ENCODE measurements at regions not wholly inside any gene's neighbourhood (a gene's known extent, or its start where the extent isn't known, plus 50 kb on each side); places are given as distances from the start of the nearest gene placed in this dataset.

- Histone ChIP-seq H3K27me3 (replicated peaks in 1 of 4; ENCODE audit: control insufficient read depth in 3 of 4, extremely low read depth in 1 of 4, insufficient read depth in 3 of 4, low read length in 3 of 4) (no peaks in the 10 kb centered on the region), H4K5ac (ENCODE audit: insufficient read length, low read depth, low read length) (no peak overlapping the region), H3K23me2 (ENCODE audit: low read depth, low read length) (no peaks in the 10 kb centered on the region), H3K9ac (replicated peaks in 1 of 4; ENCODE audit: extremely low read depth in 1 of 4, low read depth in 3 of 4, low read length in 3 of 4) (no peak overlapping the region), H3K9me3 (ENCODE audit: insufficient read depth in 2 of 2, low read depth in 1 of 2, low read length in 1 of 2) (no peaks in the 10 kb centered on the region), H4K20me1 (replicated peaks in 1 of 2; ENCODE audit: control insufficient read depth in 1 of 2, insufficient read depth in 2 of 2, low read length in 2 of 2) (no peaks in the 10 kb centered on the region), H3K27ac (ENCODE audit: low read depth, low read length) (no peak overlapping the region), H2AK5ac (ENCODE audit: low read depth, low read length) (no peak overlapping the region), H3K56ac (replicated peaks; ENCODE audit: insufficient read length, low read depth, low read length) (no peak overlapping the region), H3K4me3 (ENCODE audit: extremely low read depth in 1 of 4, insufficient read depth in 2 of 4, low read depth in 3 of 4, low read length in 4 of 4) (no peak overlapping the region), H2BK12ac (ENCODE audit: low read depth, low read length) (no peak overlapping the region), H3K23ac (ENCODE audit: insufficient read length) (no peak overlapping the region), H2BK20ac (ENCODE audit: low read length) (no peak overlapping the region), H3K4ac (replicated peaks; ENCODE audit: insufficient read length, low read depth, low read length) (no peak overlapping the region), H2BK15ac (ENCODE audit: low read length) (no peak overlapping the region), H2BK5ac (ENCODE audit: low read depth, low read length) (no peak overlapping the region), H3K4me2 (ENCODE audit: insufficient read depth in 1 of 2, low read depth in 2 of 2, low read length in 2 of 2) (no peak overlapping the region), H4K91ac (replicated peaks; ENCODE audit: insufficient read length, low read length) (no peak overlapping the region), H3K4me1 (replicated peaks in 1 of 4; ENCODE audit: control insufficient read depth in 3 of 4, insufficient read depth in 4 of 4, low read length in 3 of 4) (no peaks in the 10 kb centered on the region), H3K14ac (ENCODE audit: insufficient read length) (no peak overlapping the region), H4K8ac (ENCODE audit: extremely low read depth, insufficient read depth, low read length) (no peak overlapping the region), H3K18ac (ENCODE audit: extremely low read depth, low read length) (no peak overlapping the region), H3K36me3 (ENCODE audit: control insufficient read depth in 2 of 4, insufficient read depth in 4 of 4, low read length in 3 of 4) (no peaks in the 10 kb centered on the region), H3K79me2 (ENCODE audit: control insufficient read depth in 1 of 2, insufficient read depth in 2 of 2, low read length in 2 of 2) (no peaks in the 10 kb centered on the region), H2AFZ (ENCODE audit: low read length) (no peak overlapping the region), H3K79me1 (ENCODE audit: low read depth, low read length) (no peaks in the 10 kb centered on the region), H2BK120ac (replicated peaks; ENCODE audit: low read depth, low read length) (no peak overlapping the region)
- WGBS, 2 experiments (ENCODE audit: extremely low coverage in 1 of 2, insufficient coverage in 1 of 2, insufficient read length in 1 of 2, insufficient replicate concordance in 2 of 2, low coverage in 1 of 2, low lambda C conversion rate in 2 of 2, missing lambda C conversion rate in 1 of 2) = 89% methylated on average over 5 of the region's 5 CpGs; no CpG with 5 or more reads in 1 of the 2 experiments
- FAIRE-seq (no peak), DNase-seq (ENCODE audit: low read depth in 1 of 2, low spot score in 2 of 2) (no peak)
- TF ChIP-seq TAF7 (optimal IDR thresholded peaks at IDR 0.05; ENCODE audit: borderline replicate concordance, low read depth, low read length) (no peak), CEBPB (IDR thresholded peaks at IDR 0.05; ENCODE audit: low read depth, low read length) (no peak), KDM4A (IDR thresholded peaks at IDR 0.05; ENCODE audit: low read depth, low read length, severe bottlenecking) (no peak), USF2 (IDR thresholded peaks at IDR 0.05; ENCODE audit: low read length) (no peak), SUZ12 (IDR thresholded peaks at IDR 0.05; ENCODE audit: low read length) (no peak)
- TF ChIP-seq, protein P1, sequence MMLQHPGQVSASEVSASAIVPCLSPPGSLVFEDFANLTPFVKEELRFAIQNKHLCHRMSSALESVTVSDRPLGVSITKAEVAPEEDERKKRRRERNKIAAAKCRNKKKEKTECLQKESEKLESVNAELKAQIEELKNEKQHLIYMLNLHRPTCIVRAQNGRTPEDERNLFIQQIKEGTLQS (IDR thresholded peaks at IDR 0.05; ENCODE audit: insufficient read depth, low read depth, low read length) = no peak
- CTCF ChIA-PET (ENCODE audit: partially characterized antibody) = interaction anchor here (1.0 to 8.4 kb wide), 9 partner anchors 11 to 171 kb away, joined by 3 to 91 read pairs (median 6); no protein-coding TSS in a partner anchor
- POLR2A ChIA-PET (ENCODE audit: partially characterized antibody) = interaction anchor here (0.5 kb wide), 1 partner anchor 424 kb away, joined by 3 read pairs; no protein-coding TSS in a partner anchor
These were observed 112.3 kb upstream of the RAD23B start for GRCh38 chr9:107170801-107171200.
